Heart right ventricle (tissue), 16 donors: ENCODE measurements at regions not wholly inside any gene's neighbourhood (a gene's known extent, or its start where the extent isn't known, plus 50 kb on each side); places are given as distances from the start of the nearest gene placed in this dataset.

ENCODE experiments used
- ATAC-seq, 8 donors: fragments of 200-7000 bp; cut with Tn5 transposase; one replicate each; pipeline ENCODE4 v1.9.1; 2020; ENCODE audit warnings: mild to moderate bottlenecking in 8 of 8, moderate library complexity in 8 of 8, moderate number of reproducible peaks in 1 of 8
- DNase-seq, 2 donors: peaks; one replicate each; pipeline ENCODE4 v3.0.0-alpha.2; 2020
- H3K27ac ChIP-seq, 10 donors: fragments of 200-600 bp; sonication (generic) in 2 of 10; one replicate each; pipeline versions ENCODE4 v1.5.0 to v1.8.0; 2020 to 2022; ENCODE audit warnings: mild to moderate bottlenecking in 3 of 10
- H3K27me3 ChIP-seq, 7 donors: fragments of 200-600 bp; one replicate each; pipeline ENCODE4 v1.8.0; 2021 to 2022; ENCODE audit warnings: mild to moderate bottlenecking in 2 of 7
- H3K36me3 ChIP-seq, 9 donors: fragments of 200-600 bp; sonication (generic) in 1 of 9; one replicate each; pipeline versions ENCODE4 v1.5.0 to v1.8.0; 2020 to 2022; ENCODE audit warnings: mild to moderate bottlenecking in 2 of 9
- H3K4me1 ChIP-seq, 9 donors: fragments of 200-600 bp; sonication (generic) in 1 of 9; one replicate each; pipeline versions ENCODE4 v1.5.0 to v1.8.0; 2020 to 2022; ENCODE audit warnings: mild to moderate bottlenecking in 4 of 9
- H3K4me3 ChIP-seq, 10 donors: fragments of 200-600 bp; sonication (generic) in 2 of 10; one replicate each; pipeline versions ENCODE4 v1.5.0 to v1.8.0; 2020 to 2022; ENCODE audit warnings: mild to moderate bottlenecking in 7 of 10, moderate library complexity in 2 of 10
- H3K9me3 ChIP-seq, 11 donors: fragments of 200-600 bp in 10 of 11; sonication (generic) in 2 of 11; one replicate each; pipeline versions ENCODE4 v1.5.0 to v1.8.0; 2013 to 2022; ENCODE audit warnings: mild to moderate bottlenecking in 2 of 11, control low read depth in 1 of 11, moderate library complexity in 1 of 11
- WGBS, 2 donors: extraction: QIAGEN DNeasy Blood & Tissue Kit; methylation state at CpG; one replicate each; pipeline ENCODE4 v1.1.7; 2013; ENCODE audit warnings: inconsistent platforms in 1 of 2; 5-methylcytosine and 5-hydroxymethylcytosine counted together
- intact Hi-C, 10 donors: fragments of 100-400 bp; cut with DNase I; formaldehyde crosslinking; loops; one replicate each; pipeline versions ENCODE4 v1.11.1 to v1.14.2; 2022
- TF ChIP-seq, protein P1 (sequence below), 9 donors: fragments of 200-600 bp; sonication (generic) in 2 of 9; IDR thresholded peaks; one replicate each; pipeline versions ENCODE4 v1.5.0 to v1.8.0; 2021 to 2022; ENCODE audit warnings: antibody characterized with exemption in 9 of 9, mild to moderate bottlenecking in 5 of 9, moderate library complexity in 1 of 9
- donor health status: Arrhythmogenic right ventricular cardiomyopathy.
- donor health status: ischemic (EF 13 %, LVEDD 7.1; RV severe dilation, severe dysfunction).
- donor health status: healthy with polysubstance abuse.
- donor health status: DM: no; HTN: yes; CAD: no.
- donor health status: DM: no; HTN: no; CAD: no.
- donor health status: ischemic (EF 25% LVEDD 6.9; RV normal size, moderate dysfunction).
- donor health status: ischemic (EF 25% LVEDD 5.7; RV mildly dilated, moderate dysfunction).
- donor health status: healthy.
- donor health status: DM: yes; HTN: yes; CAD: no.
- donor health status: Ischemic cardiomyopathy.
- donor health status: ischemic (EF 35%, LVEDD 5.7; RV mildly dilated, moderate dysfunction).
- donor health status: nonischemic (EF 11% LVEDD 7.7; RV severe dilation, severe dysfunction).
- donor health status: DM: yes; HTN: yes; CAD: no.
- donor health status: PGD.
- donor health status: ischemic (EF 29% LVEDD 5.4; RV normal size, mild dysfunction).
- donor health status: nonischemic (EF 23%, LVEDD 6.1; RV moderate dilation, normal function).

DNA sequence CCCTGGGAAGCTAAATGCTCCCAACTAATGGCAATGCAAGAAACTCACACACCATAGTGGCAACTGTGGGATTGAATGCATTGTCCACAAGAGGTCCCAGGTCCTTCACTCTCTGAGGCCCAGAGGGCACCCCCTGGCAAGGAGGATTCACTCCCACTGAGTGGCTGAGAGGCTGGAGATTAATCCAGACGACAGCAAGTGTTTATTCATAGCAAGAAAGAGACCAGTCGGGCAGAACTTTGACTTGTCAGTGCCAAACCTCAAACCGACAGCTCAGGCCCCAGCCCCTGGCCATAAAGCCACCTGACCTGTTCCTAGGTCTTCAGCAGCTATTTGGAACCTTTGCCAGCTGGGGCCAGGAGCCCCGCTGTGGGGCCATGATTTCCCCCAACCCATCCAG is 54.5 kb upstream of the MPEG1 start:
- TF ChIP-seq, protein P1, sequence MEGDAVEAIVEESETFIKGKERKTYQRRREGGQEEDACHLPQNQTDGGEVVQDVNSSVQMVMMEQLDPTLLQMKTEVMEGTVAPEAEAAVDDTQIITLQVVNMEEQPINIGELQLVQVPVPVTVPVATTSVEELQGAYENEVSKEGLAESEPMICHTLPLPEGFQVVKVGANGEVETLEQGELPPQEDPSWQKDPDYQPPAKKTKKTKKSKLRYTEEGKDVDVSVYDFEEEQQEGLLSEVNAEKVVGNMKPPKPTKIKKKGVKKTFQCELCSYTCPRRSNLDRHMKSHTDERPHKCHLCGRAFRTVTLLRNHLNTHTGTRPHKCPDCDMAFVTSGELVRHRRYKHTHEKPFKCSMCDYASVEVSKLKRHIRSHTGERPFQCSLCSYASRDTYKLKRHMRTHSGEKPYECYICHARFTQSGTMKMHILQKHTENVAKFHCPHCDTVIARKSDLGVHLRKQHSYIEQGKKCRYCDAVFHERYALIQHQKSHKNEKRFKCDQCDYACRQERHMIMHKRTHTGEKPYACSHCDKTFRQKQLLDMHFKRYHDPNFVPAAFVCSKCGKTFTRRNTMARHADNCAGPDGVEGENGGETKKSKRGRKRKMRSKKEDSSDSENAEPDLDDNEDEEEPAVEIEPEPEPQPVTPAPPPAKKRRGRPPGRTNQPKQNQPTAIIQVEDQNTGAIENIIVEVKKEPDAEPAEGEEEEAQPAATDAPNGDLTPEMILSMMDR (IDR thresholded peaks at IDR 0.05): no peak
- Histone ChIP-seq H3K4me3 (no peak overlapping the region), H3K9me3 (no peaks in the 10 kb centered on the region), H3K4me1 (no peaks in the 10 kb centered on the region), H3K27me3 (no peaks in the 10 kb centered on the region), H3K36me3 (no peaks in the 10 kb centered on the region), H3K27ac (no peak overlapping the region)
- WGBS, 2 donors: 70 to 71% methylated on average over 4 of the region's 4 CpGs
- intact Hi-C loops: no loop called here
- no peak for DNase-seq
- no peak for ATAC-seq

DNA sequence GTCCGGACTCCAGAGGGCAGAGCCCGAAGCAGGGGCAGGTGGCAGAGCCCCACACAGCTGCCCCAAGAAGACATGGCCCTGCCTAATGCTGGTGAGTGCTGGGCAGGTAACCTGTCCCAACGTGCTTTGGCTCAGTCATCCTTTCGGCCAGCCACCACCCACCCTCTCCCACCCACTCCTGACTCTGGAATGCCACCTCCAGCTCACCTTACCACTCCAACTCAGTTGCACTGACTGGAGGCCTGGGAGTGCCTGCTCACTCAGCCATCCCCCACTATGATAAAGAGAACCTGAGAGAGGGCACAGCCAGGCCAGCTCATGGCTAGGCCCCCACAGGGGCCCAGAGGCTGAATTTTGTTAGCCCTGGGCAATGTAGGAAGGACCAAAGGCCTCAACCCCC is 53.8 kb upstream of the MPEG1 start:
- TF ChIP-seq, protein P1 (IDR thresholded peaks at IDR 0.05): no peak
- Histone ChIP-seq H3K4me1 (no peaks in the 10 kb centered on the region), H3K27ac (no peak overlapping the region), H3K36me3 (no peaks in the 10 kb centered on the region), H3K4me3 (no peak overlapping the region), H3K27me3 (no peaks in the 10 kb centered on the region), H3K9me3 (no peaks in the 10 kb centered on the region)
- no peak for ATAC-seq
- intact Hi-C loops: no loop called here
- WGBS, 2 donors: 82 to 84% methylated on average over 4 of the region's 4 CpGs
- DNase-seq: no peak

DNA sequence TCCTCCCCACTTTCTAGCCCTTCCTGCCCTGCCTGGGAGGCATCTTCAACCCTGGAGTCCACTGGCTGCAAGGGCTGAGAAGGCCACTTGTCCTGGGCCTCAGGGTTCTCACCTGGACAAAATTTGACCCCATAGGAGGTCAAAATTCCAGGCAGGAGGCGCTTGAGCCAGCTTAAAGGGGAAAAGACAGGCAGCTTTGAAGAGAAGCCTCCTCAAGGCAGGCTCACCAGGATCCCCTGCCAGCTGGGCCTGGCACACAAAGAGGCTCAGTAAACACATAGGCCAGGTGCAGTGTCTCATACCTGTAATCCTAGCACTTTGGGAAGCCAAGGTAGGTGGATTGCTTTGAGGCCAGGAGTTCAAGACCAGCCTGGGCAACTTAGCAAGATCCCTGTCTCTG is 53.0 kb upstream of the MPEG1 start:
- Histone ChIP-seq H3K4me3 (no peak overlapping the region), H3K36me3 (no peaks in the 10 kb centered on the region), H3K4me1 (no peaks in the 10 kb centered on the region), H3K27me3 (no peaks in the 10 kb centered on the region), H3K27ac (no peak overlapping the region), H3K9me3 (no peaks in the 10 kb centered on the region)
- 74 to 78% methylated on average over 1 of the region's 1 CpG for WGBS, 2 donors
- intact Hi-C loops: no loop called here
- no peak for DNase-seq
- ATAC-seq: no peak
- TF ChIP-seq, protein P1 (IDR thresholded peaks at IDR 0.05): no peak

DNA sequence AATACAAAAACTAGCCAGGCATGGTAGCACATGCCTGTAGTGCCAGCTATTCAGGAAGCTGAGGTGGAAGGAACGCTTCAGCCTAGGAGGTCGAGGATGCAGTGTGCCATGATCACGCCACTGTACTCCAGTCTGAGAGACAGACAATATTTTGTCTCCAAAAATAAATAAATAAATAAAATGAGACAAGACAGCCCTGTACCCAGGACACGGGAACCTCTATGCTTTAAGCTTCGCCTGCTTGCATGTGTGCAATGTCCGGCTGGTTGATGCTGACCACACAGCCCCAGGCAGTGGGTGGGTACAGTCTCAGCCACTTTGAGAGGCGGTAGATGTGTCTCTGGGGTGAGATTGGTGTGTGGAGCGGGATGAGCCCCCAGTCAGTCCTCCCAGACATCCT is 52.0 kb upstream of the MPEG1 start:
- 81 to 92% methylated on average over 8 of the region's 8 CpGs for WGBS, 2 donors
- ATAC-seq: no peak
- H3K36me3 ChIP-seq: no peaks in the 10 kb centered on the region
- no peaks in the 10 kb centered on the region for H3K4me1 ChIP-seq
- TF ChIP-seq, protein P1 (IDR thresholded peaks at IDR 0.05): no peak
- no peak overlapping the region for H3K27ac ChIP-seq
- H3K27me3 ChIP-seq: no peaks in the 10 kb centered on the region
- intact Hi-C loops: no loop called here
- no peak for DNase-seq
- H3K4me3 ChIP-seq: no peak overlapping the region
- no peaks in the 10 kb centered on the region for H3K9me3 ChIP-seq
